ENCODE measurements at regions not wholly inside any gene's neighbourhood (a gene's known extent, or its start where the extent isn't known, plus 50 kb on each side); places are given as distances from the start of the nearest gene placed in this dataset.
"Not testable (repeated sequence)": the region's sequence is repeated elsewhere in the genome, so short reads cannot be mapped to it uniquely, and the experiment has no call there.

DNA sequence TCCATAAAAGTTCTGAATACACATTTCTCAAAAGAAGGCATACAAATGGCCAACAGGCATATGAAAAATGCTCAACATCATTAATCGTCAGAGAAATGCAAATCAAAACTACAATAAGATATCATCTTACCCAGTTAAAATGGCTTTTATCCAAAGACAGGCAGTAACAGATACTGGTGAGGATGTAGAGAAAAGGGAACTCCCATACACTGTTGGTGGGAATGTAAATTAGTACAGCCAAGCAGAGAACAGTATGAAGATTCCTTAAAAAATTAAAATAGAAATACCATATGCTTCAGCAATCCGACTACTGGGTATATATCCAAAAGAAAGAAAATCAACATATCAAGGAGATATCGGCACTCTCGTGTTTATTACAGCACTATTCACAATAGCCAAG lies 1312.5 kb downstream of the DSC3 start:
- BruUV-seq (replicated peaks), result no TSS peak
- no peak for DNase-seq
- Histone ChIP-seq H3K27me3 (replicated peaks; ENCODE audit: control insufficient read depth, insufficient read depth, low read length) (no peaks in the 10 kb centered on the region), H3K4me1 (no peaks in the 10 kb centered on the region), H3K36me3 (ENCODE audit: control insufficient read depth, insufficient read depth, low read length) (no peaks in the 10 kb centered on the region), H3K9me3 (no peaks in the 10 kb centered on the region), H3K4me3 (ENCODE audit: low read depth, low read length) (no peak overlapping the region)
- no peak for TF ChIP-seq CTCF (IDR thresholded peaks at IDR 0.05; ENCODE audit: insufficient read depth in 1 of 2, low read depth in 1 of 2, low read length in 1 of 2, severe bottlenecking in 1 of 2, unreplicated experiment in 1 of 2)
- Mint-ChIP-seq H3K9me3 (ENCODE audit: unreplicated experiment) (peaks cover 10% of the 10 kb centered on the region), H3K4me3 (ENCODE audit: unreplicated experiment) (no peak overlapping the region), H3K27me3 (ENCODE audit: insufficient read depth, unreplicated experiment) (no peaks in the 10 kb centered on the region), H3K27ac (ENCODE audit: unreplicated experiment) (no peak overlapping the region), H3K36me3 (ENCODE audit: insufficient read depth, unreplicated experiment) (no peaks in the 10 kb centered on the region), H3K4me1 (ENCODE audit: low read depth, unreplicated experiment) (no peaks in the 10 kb centered on the region)
- POLR2A ChIA-PET, result no interaction called here
- CTCF ChIA-PET, result no interaction called here
- intact Hi-C loops (cut with micrococcal nuclease; ENCODE audit: unreplicated experiment), result no loop called here

- CTCF ChIA-PET, result no interaction called here
Measured at GRCh38 chr18:29726646-29727045, 1315.9 kb downstream of the DSC3 start.

DNA sequence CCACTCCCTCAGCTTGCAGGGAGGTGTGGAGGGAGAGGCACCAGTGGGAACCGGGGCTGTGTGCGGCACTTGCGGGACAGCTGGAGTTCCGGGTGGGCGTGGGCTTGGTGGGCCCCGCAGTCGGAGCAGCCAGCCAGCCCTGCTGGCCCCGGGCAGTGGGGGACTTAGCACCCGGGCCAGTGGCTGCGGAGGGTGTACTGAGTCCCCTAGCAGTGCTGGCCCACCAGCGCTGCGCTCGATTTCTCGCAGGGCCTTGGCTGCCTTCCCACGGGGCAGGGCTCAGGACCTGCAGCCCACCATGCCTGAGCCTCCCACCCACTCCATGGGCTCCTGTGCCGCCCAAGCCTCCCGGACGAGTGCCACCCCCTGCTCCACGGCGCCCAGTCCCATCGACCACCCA lies 1319.1 kb downstream of the DSC3 start:
- H3K36me3 ChIP-seq (ENCODE audit: control insufficient read depth, insufficient read depth, low read length); CTCF ChIA-PET; H3K4me3 ChIP-seq (ENCODE audit: low read depth, low read length); POLR2A ChIA-PET; H3K27ac Mint-ChIP-seq (ENCODE audit: unreplicated experiment); H3K4me1 ChIP-seq; H3K27me3 ChIP-seq (replicated peaks; ENCODE audit: control insufficient read depth, insufficient read depth, low read length); intact Hi-C loops (cut with micrococcal nuclease; ENCODE audit: unreplicated experiment); H3K27me3 Mint-ChIP-seq (ENCODE audit: insufficient read depth, unreplicated experiment); H3K4me3 Mint-ChIP-seq (ENCODE audit: unreplicated experiment); DNase-seq; H3K9me3 ChIP-seq; H3K4me1 Mint-ChIP-seq (ENCODE audit: low read depth, unreplicated experiment); H3K36me3 Mint-ChIP-seq (ENCODE audit: insufficient read depth, unreplicated experiment); BruUV-seq (replicated peaks): not testable (repeated sequence)
- H3K9me3 Mint-ChIP-seq (ENCODE audit: unreplicated experiment), result peaks cover 12% of the 10 kb centered on the region

More at GRCh38 chr18:29726646-29727045, 1315.9 kb downstream of the DSC3 start:
- H3K36me3 ChIP-seq (ENCODE audit: control insufficient read depth, insufficient read depth, low read length), result no peaks in the 10 kb centered on the region
- DNase-seq, result no peak
- Mint-ChIP-seq H3K4me3 (ENCODE audit: unreplicated experiment) (no peak overlapping the region), H3K9me3 (ENCODE audit: unreplicated experiment) (peaks cover 12% of the 10 kb centered on the region), H3K27ac (ENCODE audit: unreplicated experiment) (no peak overlapping the region), H3K36me3 (ENCODE audit: insufficient read depth, unreplicated experiment) (no peaks in the 10 kb centered on the region), H3K27me3 (ENCODE audit: insufficient read depth, unreplicated experiment) (no peaks in the 10 kb centered on the region), H3K4me1 (ENCODE audit: low read depth, unreplicated experiment) (no peaks in the 10 kb centered on the region)
- intact Hi-C loops (cut with micrococcal nuclease; ENCODE audit: unreplicated experiment), result no loop called here
- no peaks in the 10 kb centered on the region for H3K4me1 ChIP-seq
- no peak overlapping the region for H3K4me3 ChIP-seq (ENCODE audit: low read depth, low read length)
- BruUV-seq (replicated peaks), result no TSS peak
- H3K27me3 ChIP-seq (replicated peaks; ENCODE audit: control insufficient read depth, insufficient read depth, low read length), result no peaks in the 10 kb centered on the region
- TF ChIP-seq CTCF (IDR thresholded peaks at IDR 0.05; ENCODE audit: insufficient read depth in 1 of 2, low read depth in 1 of 2, low read length in 1 of 2, severe bottlenecking in 1 of 2, unreplicated experiment in 1 of 2), result no peak
- POLR2A ChIA-PET, result no interaction called here
- H3K9me3 ChIP-seq, result no peaks in the 10 kb centered on the region

DNA sequence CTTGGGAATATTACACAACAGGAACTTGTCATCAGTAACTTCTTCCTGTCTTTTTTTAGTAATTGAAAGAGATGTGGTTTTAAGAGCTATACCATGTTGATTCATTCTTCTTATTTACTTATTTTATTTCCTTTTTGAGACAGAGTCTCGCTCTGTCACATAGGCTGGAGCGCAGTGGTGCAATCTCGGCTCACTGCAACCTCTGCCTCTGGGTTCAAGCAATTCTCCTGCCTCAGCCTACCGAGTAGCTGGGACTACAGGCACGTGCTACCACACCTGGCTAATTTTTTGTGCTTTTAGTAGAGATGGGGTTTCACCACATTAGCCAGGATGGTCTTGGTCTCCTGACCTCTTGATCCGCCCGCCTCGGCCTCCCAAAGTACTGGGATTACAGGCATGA lies 1326.6 kb downstream of the DSC3 start:
- BruUV-seq (replicated peaks); POLR2A ChIA-PET; H3K9me3 Mint-ChIP-seq (ENCODE audit: unreplicated experiment); H3K9me3 ChIP-seq; H3K27me3 ChIP-seq (replicated peaks; ENCODE audit: control insufficient read depth, insufficient read depth, low read length); H3K4me3 Mint-ChIP-seq (ENCODE audit: unreplicated experiment); H3K4me1 Mint-ChIP-seq (ENCODE audit: low read depth, unreplicated experiment); DNase-seq; H3K36me3 ChIP-seq (ENCODE audit: control insufficient read depth, insufficient read depth, low read length); H3K36me3 Mint-ChIP-seq (ENCODE audit: insufficient read depth, unreplicated experiment); H3K27me3 Mint-ChIP-seq (ENCODE audit: insufficient read depth, unreplicated experiment); intact Hi-C loops (cut with micrococcal nuclease; ENCODE audit: unreplicated experiment); CTCF ChIA-PET; H3K4me3 ChIP-seq (ENCODE audit: low read depth, low read length); H3K27ac Mint-ChIP-seq (ENCODE audit: unreplicated experiment); H3K4me1 ChIP-seq: not testable (repeated sequence)
